Stimulated activated CD8-positive, alpha-beta memory T cell treated with anti-CD3 and anti-CD28 coated beads, Interleukin-4, amount 100 ng/mL, for 4 hours (primary cell): ENCODE measurements at regions not wholly inside any gene's neighbourhood (a gene's known extent, or its start where the extent isn't known, plus 50 kb on each side); places are given as distances from the start of the nearest gene placed in this dataset.
"Not testable (repeated sequence)": the region's sequence is repeated elsewhere in the genome, so short reads cannot be mapped to it uniquely, and the experiment has no call there.

Experiments
- DNase-seq, 2 donors: peaks; one replicate each; pipeline ENCODE4 v3.0.0-alpha.2; 2020; ENCODE audit warnings: low read depth in 2 of 2, low spot score in 1 of 2

- no peak for DNase-seq
Measured at GRCh38 chr21:35754583-35754982, 305.7 kb downstream of the SETD4 start.

GRCh38 chr21:35753308-35753707 lies 307.0 kb downstream of the SETD4 start:
- DNase-seq = no peak

DNA sequence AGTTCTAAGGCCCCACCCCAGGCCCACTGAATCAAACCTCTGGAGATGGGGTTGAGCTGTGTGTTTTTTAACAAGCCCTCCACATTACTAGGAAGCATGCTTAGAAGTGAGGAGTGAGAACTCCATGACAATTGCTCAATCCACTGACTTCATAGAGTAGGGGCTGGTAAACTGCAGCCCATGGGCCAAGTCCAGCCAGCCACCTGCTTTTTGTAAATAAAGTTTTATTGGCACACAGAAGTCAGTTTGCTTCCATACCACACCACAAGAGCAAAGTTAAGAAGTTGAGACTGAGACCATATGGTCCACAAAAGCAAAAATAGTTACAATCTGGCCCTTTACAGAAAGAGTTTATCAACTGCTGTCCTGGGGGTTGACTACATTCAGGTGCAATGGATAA lies 309.2 kb downstream of the SETD4 start:
- no peak for DNase-seq

DNA sequence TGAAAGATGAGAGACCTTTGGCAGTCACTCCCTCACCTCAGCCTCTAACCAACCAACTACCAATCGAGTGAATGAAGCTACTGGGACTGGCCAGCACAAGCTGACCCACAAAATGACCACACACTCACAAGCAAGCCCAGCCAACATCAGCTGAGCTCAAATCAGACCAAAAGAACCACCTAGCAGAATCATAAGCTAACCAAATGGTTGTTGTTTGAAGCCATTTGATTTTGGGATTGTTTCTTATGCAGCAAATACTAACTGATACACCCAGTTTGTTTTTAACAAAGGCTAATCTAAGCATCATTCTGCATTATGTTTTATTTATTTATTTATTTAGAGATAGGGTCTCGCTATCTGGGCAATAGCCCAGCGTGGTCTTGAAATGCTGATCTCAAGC lies 310.4 kb downstream of the SETD4 start:
- DNase-seq = no peak

DNA sequence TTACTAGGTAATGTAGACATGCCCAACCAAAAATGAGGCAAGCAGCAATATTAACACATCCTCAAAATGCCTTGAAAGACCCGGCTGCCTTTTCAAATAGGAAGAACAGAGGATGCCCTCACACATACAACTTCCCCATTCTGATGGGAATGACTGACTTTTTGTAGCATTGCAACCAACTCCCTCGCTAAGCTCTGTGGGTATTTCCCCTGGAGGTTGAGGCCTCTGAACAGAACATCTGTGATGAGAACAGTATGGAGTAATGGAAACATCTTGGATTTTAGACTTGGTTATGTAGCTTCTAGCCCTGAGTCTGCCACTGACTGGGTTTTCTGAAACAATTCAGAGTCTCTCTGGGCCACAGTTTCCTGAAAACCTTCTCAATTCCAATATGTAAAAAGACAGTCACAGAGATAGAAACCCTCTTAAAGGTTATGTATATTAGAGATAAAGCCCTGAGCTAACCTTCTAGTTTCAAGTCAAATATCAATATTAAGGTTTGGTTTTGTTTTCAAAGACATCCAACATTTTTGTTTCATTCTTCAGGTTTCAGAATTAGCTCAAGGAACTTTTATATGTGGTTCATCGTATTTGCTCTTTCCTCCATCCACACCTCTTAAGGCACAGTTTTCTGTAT lies 311.5 kb downstream of the SETD4 start:
- no peak for DNase-seq

GRCh38 chr21:35743571-35743970 lies 316.8 kb downstream of the SETD4 start:
- no peak for DNase-seq

- DNase-seq = no peak
Measured at GRCh38 chr21:35738347-35738961, 321.9 kb downstream of the SETD4 start.

- no peak for DNase-seq
Measured at GRCh38 chr21:35737899-35738346, 322.4 kb downstream of the SETD4 start.

- DNase-seq = no peak
Measured at GRCh38 chr21:35737449-35737848, 322.9 kb downstream of the SETD4 start.

GRCh38 chr21:35732788-35733187 lies 327.5 kb downstream of the SETD4 start:
- DNase-seq = no peak

- no peak for DNase-seq
Measured at GRCh38 chr21:35730325-35730724, 330.0 kb downstream of the SETD4 start.

DNA sequence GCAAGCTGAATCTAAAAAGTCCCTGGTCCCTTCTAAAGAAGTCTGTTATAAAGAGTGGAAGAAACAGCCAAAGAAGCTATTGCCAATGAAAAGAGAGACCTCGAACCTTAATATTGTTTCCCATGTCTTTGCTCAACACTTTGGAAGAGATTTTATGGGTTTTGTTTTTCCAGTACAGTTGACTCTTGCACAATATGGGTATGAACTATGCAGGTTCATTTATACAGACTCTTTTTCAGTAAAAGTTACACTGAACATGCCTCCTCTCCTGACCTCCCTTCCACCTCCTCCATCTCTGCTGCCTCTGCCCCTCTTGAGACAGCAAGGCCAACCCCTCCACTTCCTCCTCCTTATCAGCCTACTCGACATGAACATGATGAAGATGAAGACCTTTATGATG lies 332.5 kb downstream of the SETD4 start:
- DNase-seq = no peak

- DNase-seq = no peak
Measured at GRCh38 chr21:35724156-35724555, 336.2 kb downstream of the SETD4 start.

GRCh38 chr21:35721701-35722100 lies 338.6 kb downstream of the SETD4 start:
- DNase-seq = no peak

GRCh38 chr21:35720208-35720731 lies 340.1 kb downstream of the SETD4 start:
- no peak for DNase-seq

DNA sequence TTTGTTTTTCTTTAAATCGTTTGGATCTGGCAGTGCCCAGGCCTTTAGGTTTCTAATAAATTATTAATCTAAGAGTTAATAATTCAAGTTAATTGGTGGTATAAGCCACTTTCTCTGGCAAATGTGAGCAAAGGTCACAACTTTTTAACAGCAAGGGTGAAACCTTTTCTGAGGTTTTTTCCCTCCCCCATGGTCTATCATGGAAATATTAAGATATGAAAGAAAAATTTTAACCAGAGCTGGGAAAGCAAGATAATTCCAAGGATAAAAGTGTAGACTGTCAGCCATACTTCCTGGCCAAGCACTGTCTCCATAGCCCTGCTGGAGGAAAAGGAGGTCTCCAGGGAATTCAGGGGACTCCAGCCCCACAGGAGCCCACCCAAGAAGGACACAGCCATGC lies 341.2 kb downstream of the SETD4 start:
- DNase-seq = no peak

GRCh38 chr21:35716876-35717565 lies 343.3 kb downstream of the SETD4 start:
- DNase-seq = no peak

- no peak for DNase-seq
Measured at GRCh38 chr21:35713914-35714313, 346.4 kb downstream of the SETD4 start.

DNA sequence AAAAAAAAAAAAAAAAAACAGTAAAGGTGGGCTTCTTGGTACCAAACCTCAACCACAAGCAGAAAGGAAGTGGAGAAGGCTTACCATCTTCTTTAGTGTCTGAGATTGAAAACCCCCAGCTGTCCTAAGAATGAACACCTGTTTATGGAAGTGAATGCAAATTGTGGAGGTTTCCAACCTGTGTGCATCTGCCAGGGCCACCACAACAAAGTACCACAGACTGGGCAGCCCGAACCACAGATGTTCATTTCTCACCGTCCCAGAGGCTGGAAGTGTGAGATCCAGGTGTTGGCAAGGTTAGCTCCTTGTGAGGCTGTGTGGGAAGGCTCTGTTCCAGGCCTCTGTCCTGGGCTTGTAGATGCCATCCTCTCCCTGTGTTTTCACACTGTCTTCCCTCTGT lies 348.7 kb downstream of the SETD4 start:
- no peak for DNase-seq

GRCh38 chr21:35711213-35711612 lies 349.1 kb downstream of the SETD4 start:
- DNase-seq = no peak

- not testable (repeated sequence) for DNase-seq
Measured at GRCh38 chr21:35709990-35710389, 350.3 kb downstream of the SETD4 start.

DNA sequence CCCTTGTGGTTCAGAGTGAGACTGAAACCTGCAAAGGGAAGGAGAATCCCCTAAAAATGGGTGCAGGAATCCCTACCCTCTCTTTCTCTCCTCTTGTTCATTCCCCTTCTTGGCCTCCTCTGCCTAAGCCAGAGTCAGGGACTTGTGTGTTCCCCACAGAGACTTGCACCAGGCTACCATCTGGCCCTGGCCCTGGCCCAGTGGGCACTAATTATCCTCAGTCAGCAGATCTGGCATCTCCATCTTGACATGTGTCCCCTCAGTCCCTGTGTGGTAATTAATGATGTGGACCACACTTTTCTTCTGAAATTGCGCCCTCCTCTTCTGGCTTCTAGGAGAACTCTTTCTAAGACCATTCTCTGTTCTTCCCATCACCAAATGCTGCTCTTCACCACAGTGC lies 354.4 kb downstream of the SETD4 start:
- no peak for DNase-seq
